ENCODE measurements at regions not wholly inside any gene's neighbourhood (a gene's known extent, or its start where the extent isn't known, plus 50 kb on each side); places are given as distances from the start of the nearest gene placed in this dataset.
"Not testable (repeated sequence)": the region's sequence is repeated elsewhere in the genome, so short reads cannot be mapped to it uniquely, and the experiment has no call there.

DNA sequence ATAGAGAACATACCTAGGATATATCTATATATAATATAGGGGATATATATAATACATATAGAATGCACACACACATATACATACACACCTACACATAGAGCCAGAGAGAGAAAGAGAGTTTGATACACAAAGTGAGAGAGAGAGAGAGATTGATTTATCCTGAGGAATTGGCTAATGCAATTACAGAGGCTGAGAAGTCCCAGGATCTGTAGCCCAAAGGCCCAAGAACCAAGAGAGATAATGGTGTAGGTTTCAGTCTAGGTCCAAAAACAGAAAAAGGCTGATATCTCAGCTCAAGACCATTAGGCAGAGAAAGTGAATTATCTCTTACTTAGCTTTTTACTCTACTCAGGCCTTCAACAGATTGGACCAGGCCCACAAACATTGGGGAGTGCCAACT, 715.0 kb upstream of the LCORL start:
- no peak for DNase-seq (ENCODE audit: low read depth)

DNA sequence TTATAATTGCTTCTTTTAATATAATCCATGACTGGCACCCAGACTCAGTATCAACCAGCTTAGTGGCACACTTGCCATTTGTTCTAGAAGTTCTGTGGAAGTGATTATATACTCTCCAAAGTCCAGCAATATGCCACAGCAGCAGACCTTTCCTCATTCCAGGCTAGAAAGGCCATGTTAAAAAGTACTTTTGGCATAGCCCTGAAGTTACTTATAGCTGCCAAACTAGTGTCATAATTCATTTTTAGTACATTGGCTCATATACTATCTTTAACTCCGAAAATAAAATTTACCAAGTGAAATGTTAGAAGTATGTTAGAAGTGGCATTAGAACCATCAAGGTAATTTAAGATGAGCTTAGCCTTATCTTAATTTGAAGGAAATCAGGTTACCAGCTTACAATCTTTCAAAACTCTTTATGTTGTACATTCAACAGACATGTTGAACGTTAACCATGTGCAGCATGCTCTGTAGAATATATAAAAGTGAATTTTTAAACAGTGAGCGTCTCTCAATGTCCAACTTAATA, 714.2 kb upstream of the LCORL start:
- no peak for DNase-seq (ENCODE audit: low read depth)

DNA sequence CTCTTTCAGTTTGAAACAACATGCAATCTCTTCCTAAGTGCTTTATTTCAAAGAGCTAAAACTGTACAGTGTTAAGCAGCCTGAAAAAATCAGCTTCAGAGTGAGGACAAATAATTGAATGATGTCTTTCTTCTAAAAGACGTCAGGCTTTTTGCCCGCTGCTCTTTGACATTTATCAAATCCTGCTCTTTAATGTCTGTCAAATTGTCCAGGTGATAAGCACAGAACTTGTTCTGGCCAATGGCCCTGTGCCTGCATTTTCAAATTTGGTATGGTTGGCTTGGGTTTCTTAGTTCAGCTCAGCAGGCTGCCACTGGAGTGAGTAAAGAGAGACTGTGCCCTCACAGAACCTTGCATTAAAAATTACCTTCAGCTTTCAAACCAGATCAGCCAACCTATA, 712.9 kb upstream of the LCORL start:
- DNase-seq (ENCODE audit: low read depth), result no peak

DNA sequence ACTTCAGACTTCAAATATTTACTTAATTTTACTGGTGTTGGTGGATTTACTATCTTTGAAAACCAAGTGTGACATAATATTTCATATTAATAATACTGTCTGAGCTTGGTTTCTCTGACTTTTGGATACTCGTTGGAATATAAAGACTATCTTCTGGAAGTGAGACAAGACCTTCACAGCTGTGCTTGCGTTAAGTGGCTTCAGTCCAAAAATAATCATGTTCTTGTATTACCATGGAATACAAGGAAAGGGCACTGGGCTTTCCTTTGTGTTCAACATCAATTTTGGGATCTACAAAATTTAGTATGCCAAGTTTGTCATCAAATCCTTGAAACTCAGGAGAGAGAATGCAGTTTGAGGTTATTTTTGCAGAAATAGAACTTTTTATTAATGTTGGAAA, 712.4 kb upstream of the LCORL start:
- DNase-seq (ENCODE audit: low read depth), result no peak

DNA sequence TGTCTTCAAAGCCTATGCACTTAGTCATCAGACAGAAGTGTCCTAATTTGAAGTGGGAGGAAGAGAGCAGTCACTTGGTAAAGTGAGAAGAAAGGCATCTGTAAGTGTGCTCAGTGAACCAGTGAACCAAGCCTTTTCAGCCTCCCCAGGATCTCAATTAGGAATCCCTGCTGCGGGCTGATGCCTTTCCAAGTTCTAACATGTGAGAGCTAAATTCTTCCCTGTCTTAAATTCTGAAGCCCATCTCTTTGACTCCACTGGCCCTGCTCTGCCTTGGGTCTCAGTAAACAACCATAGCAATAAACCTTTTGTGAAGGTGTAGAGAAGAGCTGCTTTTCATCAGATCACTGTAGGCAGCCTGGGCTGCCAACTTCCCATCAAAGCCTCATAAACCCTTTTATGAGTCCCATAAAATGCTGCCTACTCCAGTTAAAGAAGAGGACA, 701.2 kb upstream of the LCORL start:
- DNase-seq (ENCODE audit: low read depth), result no peak

DNA sequence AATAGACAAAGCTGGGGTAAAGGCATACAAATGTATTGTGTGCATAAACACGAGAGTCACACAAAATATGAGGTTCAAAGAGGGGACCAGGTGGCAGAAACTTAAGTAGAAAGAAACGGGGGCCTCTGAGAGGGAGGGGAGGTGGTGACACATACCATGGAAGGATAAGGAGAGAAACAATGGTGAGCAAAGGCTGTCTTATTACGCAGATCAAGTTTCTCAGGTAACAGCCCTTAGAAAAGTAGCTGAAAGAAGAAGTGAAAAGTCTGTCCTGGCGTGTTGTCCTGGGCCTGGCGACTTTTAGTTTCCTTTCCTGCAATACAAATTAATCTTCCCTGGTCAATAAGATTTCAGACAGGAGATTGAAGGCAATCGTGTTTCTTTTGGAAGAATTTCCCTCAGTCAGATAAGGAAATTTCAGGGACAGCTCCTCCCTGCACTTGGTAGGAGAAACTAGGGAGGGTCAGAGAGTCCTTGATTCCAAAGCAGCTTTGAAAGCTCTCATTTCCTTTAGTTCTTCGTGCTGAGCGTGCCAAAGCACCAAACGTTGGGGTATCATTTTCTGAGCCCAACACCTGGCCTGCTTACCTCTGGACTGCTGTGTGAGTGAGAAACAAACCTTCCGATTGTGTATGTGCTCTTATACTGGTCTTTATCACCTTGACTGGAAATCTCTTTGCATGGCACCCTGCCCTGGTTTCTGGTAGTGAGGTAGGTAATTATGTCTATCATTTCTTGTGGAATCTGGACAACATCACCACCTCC, 676.7 kb upstream of the LCORL start:
- DNase-seq (ENCODE audit: low read depth), result no peak

DNA sequence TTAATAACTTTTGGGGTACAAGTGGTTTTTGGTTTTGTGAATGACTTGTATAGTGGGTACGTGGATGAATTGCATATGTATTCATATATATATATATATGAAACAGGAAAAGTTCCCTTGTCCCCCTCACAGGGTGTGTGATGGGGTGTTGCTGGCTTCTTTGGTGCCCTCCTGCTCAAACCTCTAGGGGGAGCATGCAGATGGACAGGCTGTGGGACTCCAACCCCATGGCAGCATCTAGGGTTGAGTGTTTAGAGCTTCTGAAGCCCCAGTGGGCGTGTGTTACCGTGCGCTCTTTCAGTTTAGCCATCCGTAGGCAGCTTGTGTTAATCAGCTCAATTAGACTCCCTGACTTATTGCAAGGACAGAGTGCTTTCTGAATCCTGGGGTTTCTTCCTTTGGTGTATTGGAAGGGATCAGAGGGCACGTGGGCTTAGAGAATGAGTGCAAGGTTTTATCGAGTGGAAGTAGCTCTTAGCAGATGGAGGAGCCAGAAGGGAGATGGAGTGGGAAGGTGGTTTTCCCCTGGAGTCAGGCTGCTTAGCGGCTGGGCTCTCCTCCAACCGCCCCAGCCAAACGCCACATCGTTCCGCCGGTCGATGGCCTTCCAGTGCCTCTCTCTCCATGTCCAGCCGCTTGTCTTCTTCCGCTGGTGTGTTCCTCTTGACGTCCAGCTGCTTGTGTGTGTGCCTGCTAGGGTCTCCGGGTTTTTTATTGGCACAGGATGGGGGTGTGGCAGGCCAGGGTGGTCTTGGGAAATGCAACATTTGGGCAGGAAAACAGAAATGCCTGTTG, 674.4 kb upstream of the LCORL start:
- no peak for DNase-seq (ENCODE audit: low read depth)

DNA sequence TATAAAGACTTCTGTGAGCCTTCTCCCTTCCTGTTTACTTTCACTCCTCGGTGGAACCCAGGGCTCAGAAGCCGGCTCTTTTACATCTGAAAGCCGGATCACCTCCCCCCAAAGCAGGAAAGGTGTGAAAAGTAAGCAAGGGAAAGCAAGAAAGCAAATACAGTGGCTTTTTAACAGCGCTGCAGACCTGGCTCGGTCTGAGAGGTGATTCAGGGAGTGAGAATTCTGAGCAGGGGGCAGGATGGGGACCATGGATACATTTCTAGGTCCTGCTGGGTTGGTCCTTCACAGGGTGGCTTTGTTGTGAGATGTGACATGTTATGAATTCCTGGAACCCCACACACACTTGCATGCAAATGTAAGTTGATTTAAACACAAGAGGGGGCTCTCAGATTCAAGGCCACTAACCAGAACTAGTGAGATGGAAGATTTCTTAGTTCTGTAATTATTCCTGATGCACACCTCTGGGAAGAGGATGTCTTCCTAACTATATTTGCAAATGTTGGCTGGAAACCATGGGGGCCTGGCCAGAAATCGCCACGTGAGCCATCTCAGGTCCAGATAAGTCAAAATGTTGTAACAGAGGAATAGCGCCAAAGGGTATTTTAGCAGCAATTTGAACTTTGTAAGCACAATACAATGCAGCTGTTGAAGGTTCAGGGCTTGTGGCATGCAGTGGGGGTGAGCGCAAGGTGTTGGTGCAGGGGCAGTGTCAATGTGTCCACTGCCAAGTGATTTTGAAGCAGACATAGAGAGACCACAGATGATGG, 670.1 kb upstream of the LCORL start:
- DNase-seq (ENCODE audit: low read depth), result no peak

DNA sequence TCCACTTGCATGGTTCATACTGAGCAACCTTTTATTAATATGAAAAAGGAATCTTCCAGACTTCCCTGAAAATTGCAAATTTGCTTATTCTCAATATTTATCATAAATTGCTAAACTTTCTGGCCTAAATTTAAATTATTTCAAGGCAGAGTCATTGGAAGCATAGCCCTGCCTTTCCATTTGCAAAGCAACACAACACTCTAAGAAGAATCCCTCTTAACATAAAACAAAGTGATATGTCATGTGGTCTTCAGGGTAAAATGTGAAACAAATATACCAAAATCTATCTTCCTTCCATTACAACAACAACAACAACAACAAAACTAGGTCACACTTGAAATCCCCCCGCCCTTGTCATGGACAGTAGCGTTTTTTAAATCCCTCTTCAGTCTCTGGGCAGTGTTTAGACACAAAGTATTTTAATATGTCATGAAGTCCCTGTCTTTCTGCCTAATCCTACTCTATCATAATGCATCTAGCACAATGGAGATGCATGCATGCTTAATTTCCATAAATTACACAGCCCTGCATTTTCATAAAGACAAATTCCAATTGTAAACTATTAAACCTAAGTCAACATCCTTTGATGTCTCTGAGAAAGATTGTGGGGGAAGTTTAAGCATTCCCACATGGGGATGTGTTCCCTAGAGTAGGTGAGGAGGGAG, 668.9 kb upstream of the LCORL start:
- no peak for DNase-seq (ENCODE audit: low read depth)

DNA sequence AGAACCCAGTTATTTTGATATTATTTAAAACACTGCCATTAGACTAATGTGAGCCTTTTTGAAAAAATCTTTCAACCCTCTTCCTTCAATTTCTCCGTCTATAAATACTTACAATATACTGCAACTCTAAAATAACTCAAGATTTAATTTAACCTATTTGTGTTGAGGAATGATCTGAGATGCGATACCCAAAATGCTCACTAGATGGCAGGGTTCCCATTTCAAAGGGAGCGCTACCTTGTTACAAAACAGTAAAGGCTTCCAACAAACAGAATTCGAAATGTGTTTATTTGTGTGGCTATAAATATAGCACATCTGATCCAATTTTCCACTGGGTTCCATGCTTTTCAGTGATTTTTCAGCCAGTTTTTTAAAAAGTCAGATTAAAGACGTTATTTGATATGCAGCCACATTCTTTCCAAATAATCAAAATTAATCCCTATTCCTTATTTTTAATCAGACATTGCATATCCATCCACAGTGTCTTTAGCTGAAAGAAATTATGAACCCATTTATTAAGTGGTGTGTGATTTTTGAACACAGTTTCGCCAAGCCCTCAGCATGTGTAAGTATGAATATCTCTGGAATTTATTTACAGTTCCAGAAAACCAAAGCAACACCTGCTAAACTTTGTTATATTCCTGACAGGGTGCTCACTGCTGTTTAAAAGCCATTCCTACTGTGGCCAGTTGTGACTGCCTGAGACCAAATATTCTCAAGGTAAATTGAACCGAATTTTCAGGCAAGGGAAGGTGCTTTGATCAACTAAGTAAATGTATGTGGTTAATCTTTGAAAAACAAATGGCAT, 668.0 kb upstream of the LCORL start:
- peak; percentile 47 for DNase-seq (ENCODE audit: low read depth)

DNA sequence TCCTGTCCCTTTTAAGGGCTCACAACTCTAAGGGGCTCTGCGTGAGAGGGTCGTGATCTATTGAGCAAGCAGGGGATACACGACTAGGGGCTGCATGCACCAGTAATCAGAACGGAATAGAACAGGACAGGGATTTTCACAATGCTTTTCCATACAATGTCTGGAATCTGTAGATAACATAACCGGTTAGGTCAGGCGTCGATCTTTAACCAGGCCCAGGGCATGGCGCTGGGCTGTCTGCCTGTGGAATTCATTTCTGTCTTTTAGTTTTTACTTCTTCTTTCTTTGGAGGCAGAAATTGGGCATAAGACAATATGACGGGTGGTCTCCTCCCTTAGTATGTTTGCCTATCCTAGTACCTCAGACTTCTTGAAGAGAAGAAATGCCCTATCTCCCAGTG, 666.8 kb upstream of the LCORL start:
- not testable (repeated sequence) for DNase-seq (ENCODE audit: low read depth)

DNA sequence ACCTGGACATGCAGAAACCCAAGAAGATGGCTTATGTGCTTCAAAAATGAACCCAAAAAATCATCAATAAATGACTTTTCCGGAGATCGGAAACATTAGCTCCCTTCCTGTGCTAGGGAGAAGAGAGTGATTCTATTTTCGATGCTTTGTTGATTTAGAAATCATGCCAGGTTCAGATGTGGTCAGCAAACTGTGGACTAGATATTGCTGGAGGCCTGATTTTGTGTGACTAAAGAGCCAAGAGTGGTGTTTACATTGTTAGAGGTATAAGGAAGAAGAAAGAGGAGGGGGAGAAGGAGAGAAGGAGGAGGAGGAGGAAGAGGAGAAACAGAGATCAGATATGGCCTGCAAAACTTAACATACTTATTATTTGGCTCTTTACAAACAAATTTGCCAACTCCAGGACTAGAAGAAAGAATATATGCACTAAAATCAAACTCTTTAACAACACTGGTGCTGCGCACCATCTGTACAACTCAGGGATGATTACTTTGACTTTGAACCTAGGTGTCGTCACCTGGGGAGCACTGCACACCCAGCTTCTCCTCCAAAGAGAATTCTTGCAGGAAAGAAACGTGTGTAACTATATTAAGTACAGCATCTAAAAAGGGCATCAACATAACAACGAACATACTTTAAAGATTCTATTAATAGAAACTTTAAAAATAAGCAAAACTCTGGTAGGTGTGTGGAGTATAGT, 664.9 kb upstream of the LCORL start:
- no peak for DNase-seq (ENCODE audit: low read depth)

DNA sequence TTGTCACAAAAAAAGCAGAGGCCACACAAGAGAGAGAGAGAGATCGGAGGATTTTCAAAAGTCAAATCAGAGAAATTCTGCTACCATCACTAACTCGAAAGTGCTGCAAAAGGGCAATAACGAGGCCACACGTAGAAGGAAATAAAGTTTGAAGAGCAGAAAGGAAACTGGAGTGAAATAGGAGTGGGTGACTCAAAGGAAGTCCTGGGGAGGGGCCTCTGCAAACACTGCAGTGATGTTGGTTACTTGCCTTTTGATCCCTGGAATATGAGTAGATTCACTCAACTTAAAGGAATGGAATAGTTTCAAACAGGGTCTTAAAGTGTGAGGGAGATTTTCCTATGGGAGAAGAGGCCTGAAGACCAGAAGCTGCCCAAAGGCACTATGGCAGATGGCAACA, 663.4 kb upstream of the LCORL start:
- no peak for DNase-seq (ENCODE audit: low read depth)

DNA sequence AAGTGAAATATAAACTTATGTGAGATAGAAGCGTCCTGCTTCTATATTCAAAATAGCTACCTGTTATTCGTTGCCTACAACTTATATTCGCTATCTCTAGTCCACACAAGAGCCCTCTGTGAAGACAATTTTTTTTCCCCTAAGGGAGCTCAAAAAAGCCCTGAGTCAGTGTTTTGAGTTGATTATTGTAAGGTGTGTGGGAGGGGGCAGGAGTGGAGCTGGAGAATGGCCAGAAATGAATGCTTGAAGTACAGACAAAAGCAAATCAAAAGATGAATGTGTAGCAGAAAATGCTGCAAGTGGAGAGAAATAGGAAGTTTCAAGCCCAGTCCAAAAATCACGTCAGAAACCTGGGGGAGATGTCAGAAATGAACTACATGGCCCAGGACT, 655.0 kb upstream of the LCORL start:
- no peak for DNase-seq (ENCODE audit: low read depth)

DNA sequence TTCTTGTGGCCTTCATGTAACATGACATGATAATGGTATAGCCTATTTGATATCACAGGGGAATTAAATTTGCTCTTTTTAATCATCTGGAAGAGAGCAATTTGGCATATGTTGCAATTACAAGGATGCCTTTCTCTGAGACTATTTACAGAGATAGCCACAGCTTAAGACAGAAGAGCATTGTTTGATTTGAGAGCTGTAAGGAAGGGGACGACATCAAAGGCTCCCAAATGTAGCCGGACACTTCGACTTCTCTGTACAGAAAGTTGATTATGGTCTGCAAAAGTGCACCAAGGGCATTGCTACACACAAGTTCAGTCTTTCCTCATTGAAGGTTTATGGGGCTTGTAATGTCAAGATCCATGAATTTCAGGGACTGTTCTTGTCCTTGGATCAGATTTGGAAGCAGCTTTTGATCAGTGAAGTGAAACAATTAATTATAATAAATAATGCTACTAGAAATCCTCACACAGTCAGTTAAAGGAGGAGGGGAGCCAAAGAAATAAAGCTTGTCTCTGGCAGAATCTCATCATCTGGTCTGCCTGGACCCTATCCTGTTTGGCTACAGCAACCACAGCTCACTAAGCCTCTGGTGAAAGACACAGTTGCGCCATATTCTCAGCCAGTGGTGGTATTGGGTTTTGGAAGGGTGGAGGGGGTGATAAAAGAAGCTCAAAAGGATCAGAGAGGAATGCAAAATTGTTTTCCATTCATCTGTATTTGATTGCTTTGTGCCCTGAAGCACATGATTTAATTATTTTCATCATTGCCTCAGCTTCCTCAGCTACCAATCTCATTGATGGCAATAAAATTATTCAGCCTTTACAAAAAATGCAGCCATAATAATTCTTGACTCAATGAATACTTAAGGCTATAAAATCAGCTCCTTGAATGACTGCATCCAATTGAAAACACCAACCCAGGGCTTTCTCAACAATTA, 654.3 kb upstream of the LCORL start:
- DNase-seq (ENCODE audit: low read depth), result no peak

DNA sequence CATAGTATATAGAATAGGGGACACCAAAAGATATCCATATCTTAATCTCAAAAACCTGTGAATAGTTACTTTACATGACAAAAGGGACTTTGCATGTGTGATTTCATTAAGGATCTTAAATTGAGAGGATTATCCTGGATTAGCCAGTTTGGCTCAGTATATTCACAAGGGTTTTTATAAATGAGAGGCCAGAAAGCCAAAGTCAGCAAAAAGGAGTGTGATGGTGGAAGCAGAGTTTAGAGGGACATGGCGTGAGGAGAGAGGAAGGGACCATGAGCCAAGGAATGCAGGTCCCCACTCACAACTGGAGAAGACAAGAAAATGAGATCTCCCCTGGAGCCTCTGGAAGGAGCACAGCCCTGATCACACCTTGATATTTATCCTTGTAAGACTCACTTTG, 648.5 kb upstream of the LCORL start:
- DNase-seq (ENCODE audit: low read depth), result no peak

DNA sequence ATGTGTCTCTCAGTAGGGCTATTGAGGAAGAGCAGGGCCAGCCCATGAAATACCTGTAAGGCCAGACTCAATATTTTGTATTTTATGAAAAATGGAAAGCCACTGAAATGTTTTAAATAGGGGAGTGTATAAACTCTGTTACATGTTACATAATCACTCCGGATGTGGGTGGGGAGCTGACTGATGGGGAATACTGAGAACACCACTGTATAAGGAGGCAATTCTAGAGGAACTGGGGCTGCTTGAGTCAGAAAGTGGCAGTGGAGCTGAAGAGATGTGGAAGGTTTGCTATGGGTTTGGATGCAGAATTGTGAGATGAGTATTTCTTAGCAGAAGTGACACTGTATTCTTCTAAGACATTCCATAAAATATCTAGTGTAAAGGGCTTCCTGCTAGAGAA, 647.8 kb upstream of the LCORL start:
- DNase-seq (ENCODE audit: low read depth), result no peak

DNA sequence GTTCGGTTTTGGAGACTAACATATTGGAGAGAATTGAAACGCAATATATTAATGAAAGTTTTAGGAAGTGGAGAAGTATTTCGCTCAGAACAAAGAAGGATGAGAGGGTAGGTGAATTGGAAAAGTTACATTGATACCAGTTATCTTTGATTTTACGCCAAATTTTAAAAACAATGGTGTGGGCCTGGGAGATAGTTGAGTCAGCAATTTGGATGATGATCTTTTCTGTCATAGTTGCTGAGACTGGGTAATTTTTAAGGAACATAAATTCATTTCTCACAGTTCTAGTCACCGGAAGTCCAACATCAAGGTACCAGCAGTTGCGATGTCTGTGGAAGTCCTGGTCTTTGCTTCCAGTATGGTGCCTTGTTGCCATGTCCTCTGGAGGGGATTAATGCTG, 644.8 kb upstream of the LCORL start:
- no peak for DNase-seq (ENCODE audit: low read depth)

DNA sequence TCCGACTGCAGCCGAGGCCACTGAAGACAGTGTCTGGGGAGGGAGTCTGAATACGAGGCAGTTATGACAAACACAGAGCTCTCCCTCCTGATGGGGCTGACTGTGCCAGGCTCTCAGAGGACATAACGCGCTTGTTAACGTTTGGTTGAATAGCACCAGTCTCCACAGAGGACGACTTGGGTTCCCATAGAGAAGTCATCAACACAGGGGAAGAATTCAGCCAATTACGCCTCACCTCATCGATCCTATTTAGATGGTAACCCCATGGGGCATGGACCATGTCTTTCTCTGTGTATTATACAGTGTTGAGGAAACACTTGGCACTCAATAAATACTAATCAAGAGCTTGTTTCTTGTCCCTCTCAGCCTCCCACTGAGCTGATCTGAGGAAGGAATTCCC, 642.6 kb upstream of the LCORL start:
- no peak for DNase-seq (ENCODE audit: low read depth)
